B cell (primary cell): ENCODE measurements at regions not wholly inside any gene's neighbourhood (a gene's known extent, or its start where the extent isn't known, plus 50 kb on each side); places are given as distances from the start of the nearest gene placed in this dataset.

Experiments
- CTCF ChIP-seq: fragments of 200-600 bp; IDR thresholded peaks from one replicate; pipeline ENCODE4 v1.8.0; 2022; ENCODE audit warnings: antibody characterized with exemption, mild to moderate bottlenecking
- EZH2 ChIP-seq: IDR thresholded peaks from 2 replicates; pipeline ENCODE4 v1.6.1; 2012; ENCODE audit warnings: borderline replicate concordance, low read depth, mild to moderate bottlenecking, moderate library complexity, low read length; ENCODE audit not compliant: insufficient read depth, poor library complexity, severe bottlenecking

- no peak for TF ChIP-seq CTCF
- no peak for TF ChIP-seq EZH2
Measured at GRCh38 chr2:103139628-103140268, 377.9 kb downstream of the TMEM182 start.
